GM18951 (cell line): ENCODE measurements at regions not wholly inside any gene's neighbourhood (a gene's known extent, or its start where the extent isn't known, plus 50 kb on each side); places are given as distances from the start of the nearest gene placed in this dataset.

ENCODE experiments used
- POLR2A ChIP-seq: IDR thresholded peaks from 4 replicates; pipeline ENCODE4 v1.6.1; 2011; ENCODE audit warnings: mild to moderate bottlenecking; ENCODE audit not compliant: insufficient read length, insufficient read depth; ENCODE audit errors: extremely low read depth
- in situ Hi-C: fragments of 300-500 bp; cut with MboI; formaldehyde crosslinking; loops from one replicate; pipeline ENCODE4 v1.12.0; 2022; ENCODE audit warnings: low sequenced_read_pairs, mixed read lengths, inconsistent platforms; ENCODE audit not compliant: unreplicated experiment

DNA sequence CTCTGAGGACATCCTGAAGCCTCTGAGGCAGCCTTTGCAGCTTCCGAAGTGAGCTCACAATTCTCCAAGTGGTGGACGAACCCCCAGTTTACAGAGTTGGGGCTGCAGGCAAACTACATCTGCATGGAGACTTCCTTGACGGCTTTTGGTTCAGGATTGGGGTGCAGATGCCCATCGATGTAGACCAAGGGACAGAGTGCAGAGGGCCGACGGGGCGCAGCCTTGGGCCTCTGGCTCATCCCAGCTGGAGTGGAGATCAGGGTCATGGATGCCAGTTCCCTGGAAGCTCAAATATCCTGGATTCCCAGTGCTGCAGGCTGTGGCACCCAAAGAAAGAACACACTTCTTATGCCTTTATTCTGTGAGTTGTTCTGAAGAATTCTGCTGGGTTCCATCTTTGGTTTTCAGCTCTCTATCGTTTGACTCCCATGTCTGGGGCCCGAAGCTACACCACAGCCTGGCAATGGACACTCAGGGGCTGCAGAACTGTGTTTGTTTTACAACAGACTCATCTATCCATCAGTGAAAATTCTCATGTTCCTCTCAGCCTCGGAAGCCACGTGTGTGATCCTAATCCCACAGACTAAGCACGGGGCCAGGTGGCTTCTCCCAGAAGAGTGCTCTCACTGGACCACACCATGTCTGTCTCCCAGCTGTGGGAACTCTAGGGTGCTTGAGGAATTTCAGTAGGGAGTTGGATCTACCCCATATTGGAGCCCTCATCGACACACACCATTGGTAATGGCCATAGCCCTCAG is 414.1 kb upstream of the MYT1L start:
- no peak for TF ChIP-seq POLR2A
- in situ Hi-C loops, result no loop called here

DNA sequence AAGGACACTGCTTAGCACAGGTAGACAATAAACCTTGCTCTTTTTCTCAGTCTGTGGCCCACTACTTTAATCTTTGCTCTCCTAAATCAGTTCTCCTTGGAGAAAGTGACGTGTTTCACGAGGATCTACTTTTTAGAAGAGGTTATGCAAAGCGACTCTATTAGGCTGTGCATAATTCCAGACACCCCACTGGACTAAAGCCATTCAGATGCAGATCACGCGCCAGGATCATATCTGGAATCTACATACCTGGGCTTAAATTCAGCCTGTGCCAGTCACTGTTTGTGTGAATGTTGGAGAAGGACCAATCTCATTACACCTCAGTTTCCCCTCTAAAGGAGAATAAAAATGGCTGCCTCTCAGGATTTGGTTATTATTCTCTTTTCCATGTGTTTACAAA is 413.0 kb upstream of the MYT1L start:
- in situ Hi-C loops, result no loop called here
- TF ChIP-seq POLR2A, result no peak

DNA sequence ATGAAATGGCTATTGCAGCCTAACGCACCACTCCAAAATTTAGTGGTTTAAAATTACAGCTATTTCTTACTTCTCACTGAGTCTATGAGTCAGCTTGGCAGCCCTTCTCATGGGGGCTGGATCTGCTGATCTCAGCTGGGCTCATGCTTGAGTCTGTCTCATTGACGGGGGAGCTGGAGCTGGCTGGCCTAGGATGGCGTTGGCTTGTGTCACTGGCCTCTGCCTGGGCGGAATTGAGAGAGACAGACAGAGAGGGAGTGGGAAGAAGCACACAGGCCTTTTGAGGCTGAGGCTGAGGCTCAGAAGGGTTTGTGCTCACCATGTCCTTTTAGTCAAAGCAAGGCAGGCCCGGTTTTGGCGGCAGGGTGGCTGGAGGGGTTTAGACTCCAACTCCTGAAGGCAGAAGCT is 412.1 kb upstream of the MYT1L start:
- TF ChIP-seq POLR2A, result no peak
- in situ Hi-C loops, result no loop called here

DNA sequence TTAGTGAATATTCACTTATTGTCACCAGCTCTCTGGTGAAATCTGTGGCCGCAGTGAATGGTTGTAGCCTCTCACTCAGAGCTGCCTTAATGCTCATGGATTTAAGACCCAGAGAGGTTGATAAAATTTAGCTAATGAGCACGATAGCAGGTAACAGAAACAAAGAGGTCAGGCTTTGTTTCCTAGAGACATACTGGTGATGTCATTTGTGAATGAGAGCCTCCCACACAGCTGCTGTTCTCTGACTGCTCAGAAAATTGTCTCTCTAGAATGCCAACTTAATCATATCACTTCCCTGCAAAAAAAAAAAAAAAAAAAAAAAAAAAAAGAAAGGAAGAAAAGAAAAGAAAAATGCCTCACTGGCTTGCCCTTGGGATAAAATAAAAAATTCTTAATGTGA is 411.7 kb upstream of the MYT1L start:
- in situ Hi-C loops, result no loop called here
- no peak for TF ChIP-seq POLR2A

DNA sequence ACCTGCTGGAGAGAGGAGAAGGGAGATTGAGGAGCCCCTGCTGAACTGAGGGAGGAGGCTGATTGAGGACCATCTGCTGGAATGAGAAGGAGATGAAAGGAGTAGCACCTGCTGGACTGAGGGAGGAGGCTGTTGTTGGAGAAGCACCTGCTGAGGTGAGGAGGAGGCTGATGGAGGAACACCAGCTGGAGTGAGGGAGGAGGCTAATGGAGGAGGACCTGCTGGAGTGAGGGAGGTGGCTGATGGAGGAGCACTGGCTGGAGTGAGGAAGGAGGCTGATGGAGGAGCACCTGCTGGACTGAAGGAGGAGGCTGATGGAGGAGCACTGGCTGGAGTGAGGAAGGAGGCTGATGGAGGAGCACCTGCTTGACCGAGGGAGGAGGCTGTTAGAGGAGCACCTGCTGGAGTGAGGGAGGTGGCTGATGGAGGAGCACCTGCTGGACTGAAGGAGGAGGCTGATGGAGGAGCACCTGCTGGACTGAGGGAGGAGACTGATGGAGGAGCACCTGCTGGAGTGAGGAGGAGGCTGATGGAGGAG is 409.2 kb upstream of the MYT1L start:
- in situ Hi-C loops, result no loop called here
- TF ChIP-seq POLR2A, result no peak

DNA sequence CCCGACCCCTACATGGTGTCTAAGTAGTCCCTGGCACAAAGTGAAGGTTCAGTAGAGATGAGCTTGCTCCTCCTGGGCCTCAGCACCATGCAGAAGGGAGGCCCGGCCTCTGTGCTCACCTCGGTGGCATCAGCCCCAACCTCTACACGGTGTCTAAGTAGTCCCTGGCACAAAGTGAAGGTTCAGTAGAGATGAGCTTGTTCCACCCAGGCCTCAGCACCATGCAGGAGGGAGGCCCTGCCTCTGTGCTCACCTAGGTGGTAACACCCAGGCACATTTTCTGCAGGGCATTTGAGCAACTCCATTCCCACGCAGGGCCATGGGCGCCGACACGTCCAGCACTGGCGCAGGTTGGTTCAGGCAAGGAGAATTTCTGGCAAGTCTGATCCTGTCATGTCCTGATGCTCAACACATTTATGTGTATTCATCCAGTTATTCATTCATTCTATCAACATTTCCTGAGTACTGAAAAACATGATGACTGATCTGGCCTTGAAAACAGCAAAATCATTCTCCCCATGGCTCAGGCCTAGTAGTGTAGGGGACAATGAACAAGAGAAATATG is 408.2 kb upstream of the MYT1L start:
- no peak for TF ChIP-seq POLR2A
- in situ Hi-C loops, result no loop called here

DNA sequence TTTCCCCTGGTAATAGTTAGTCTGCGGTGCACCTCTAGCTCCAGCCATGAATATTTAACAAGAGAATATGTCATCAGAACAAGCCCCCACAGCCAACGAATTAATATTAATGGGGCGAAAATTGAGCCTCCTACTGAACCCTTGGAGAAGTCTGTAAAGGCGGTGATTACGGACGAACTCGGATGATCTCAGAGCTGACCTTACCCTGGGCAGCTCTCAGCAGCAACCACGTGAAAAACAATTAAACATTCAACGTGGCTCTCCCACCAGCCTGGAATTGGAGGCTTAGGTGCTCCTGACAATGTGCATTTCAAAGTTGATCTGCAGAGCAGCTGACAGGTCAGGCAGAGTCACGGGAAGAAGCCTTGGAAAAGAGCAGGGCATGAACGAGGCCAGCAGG is 407.6 kb upstream of the MYT1L start:
- in situ Hi-C loops, result no loop called here

DNA sequence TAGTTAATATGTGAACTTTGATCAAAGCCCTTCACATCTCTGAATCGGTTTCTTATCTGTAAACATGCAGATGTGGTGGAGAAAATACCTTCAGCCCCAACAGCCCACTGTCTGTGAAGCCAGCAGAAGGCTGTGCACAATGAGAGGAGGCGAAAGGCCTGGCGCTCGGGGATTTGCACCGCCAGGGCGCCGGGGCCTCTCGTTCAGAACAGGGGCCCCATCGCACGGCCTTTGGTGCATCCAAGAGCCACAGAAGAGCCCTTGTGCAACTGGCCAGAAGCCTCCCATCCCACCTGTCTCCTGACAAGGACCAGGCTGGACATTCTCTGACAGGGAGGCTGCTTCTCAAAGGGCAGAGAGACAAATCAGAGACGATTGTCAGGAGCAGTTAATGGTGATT is 407.2 kb upstream of the MYT1L start:
- no peak for TF ChIP-seq POLR2A
- in situ Hi-C loops, result no loop called here

More for the DNA sequence above, 407.6 kb upstream of the MYT1L start:
- TF ChIP-seq POLR2A, result no peak

DNA sequence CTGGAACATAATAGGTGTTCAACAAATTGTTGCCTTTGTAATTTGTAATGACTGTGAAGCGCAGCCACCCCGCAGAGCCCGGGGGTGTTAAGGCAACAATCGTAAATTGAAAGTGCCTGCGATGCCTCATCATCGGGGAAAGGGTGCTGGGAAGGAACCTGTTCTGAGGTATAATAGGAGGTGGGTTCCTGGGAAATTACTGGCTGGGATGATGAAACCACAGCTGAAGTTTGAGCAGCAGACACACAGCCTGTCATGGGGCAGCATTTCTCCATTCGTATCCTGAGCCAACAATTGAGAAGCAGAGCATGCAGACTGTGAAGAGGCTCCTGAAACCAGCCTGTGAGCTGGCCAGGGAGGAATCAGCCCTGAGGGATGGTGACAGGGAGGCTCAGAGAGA is 404.0 kb upstream of the MYT1L start:
- in situ Hi-C loops, result no loop called here
- no peak for TF ChIP-seq POLR2A

DNA sequence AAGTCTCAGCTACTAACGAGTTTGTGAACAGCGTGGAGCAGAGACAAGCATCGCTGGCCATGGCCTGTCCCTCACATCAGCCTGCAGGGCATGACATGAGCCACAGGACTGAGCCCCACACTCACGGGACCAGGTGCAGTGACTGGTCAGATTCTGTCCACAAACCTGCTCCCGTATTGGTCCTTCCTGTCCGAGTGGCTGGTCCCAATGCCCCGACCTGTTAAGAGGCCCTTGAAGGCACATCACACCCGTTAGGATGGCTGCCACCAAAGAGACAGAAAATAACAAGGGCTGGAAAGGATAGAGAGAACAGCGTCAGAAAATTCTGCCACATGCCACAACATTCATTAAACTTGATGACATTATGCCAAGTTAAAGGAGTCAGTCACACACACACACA is 403.2 kb upstream of the MYT1L start:
- in situ Hi-C loops, result no loop called here
- no peak for TF ChIP-seq POLR2A

DNA sequence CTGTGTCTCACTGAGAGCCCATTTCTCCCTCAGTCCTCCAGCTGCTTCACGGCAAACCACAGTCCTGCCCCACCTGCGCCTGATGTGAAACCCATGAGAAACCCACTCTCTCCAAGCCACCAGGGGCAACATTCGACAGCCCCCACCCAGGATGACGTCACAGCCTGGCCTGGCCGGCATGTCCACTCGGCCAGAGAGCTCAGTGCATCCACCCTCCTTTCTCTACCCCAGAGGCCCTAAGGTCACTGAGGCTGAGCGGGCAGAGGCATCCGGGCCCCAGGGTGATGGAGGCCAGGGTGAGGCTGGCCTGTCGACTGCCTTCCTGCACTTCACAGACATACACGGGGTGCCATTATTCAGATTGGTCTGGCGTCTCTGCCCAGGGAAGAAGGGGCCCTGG is 402.7 kb upstream of the MYT1L start:
- TF ChIP-seq POLR2A, result no peak
- in situ Hi-C loops, result no loop called here

DNA sequence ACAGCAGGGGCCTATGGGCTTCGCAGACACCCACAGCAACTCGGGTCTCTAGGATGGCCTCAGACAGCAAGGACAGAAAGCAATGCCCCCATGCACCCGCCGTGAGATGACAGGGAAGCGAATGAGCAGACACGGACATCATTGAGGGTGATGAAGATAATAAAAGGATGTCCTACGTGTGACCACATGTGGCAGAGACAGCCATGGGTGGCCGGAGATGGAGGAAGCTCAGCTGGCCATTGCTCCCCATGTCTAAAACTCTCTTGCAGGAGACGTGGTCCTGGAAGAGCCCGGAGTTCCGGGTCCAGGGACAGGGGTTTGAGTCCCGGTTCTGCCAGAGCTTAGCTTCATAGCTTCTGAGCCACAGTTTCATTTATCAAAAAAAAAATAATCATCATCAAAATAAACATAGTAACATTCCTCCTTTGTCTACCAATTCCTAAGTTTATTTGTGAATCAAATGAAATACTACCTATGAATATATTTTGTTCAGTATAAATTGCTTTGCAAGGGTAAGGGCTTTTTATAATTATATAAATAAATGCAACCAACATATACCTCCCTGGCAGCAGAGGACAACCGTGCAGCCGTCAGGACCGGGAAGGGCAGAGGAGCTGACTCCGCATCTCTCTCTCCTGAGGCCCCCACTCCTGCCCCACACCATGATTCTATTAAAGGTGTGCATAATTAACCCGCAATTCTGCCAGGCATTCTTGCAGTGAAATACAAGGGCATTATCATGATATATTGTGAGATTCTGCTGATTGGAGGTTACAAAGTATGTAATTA is 401.4 kb upstream of the MYT1L start:
- in situ Hi-C loops, result no loop called here
- TF ChIP-seq POLR2A, result no peak

DNA sequence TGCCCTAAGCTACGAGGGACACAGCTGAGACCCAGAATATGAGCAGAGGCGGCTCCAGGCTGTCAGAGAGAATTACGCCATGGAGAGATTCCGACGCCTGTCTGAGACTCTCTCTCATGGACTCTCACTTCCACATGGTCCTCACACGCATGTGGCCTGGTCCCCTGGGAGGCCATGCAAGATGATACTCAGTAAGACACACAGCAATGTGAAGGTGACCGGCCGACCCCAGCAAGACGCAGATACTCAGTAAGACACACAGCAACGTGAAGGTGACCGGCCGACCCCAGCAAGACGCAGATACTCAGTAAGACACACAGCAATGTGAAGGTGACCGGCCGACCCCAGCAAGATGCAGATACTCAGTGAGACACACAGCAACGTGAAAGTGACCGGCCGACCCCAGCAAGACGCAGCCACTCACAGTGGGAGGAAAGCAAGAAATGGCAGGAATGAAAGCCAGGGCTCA is 400.8 kb upstream of the MYT1L start:
- in situ Hi-C loops, result no loop called here
- no peak for TF ChIP-seq POLR2A
